HCT116 (cell line): ENCODE measurements at regions not wholly inside any gene's neighbourhood (a gene's known extent, or its start where the extent isn't known, plus 50 kb on each side); places are given as distances from the start of the nearest gene placed in this dataset.

ENCODE experiments used
- ATAC-seq: fragments of 200-7000 bp; cut with Tn5 transposase; 2 replicates; pipeline ENCODE4 v1.9.1; 2020; ENCODE audit warnings: mild to moderate bottlenecking, moderate library complexity
- BruUV-seq: library from RNA; stranded (reverse); fragments of 400-500 nt; replicated peaks from 2 replicates; lab custom pipeline; 2021; lab: Mats Ljungman, UMichigan
- CTCF ChIA-PET: fragments of 300-600 bp; sonication (Branson Sonifier 250); formaldehyde crosslinking; loops from one replicate; lab custom pipeline; 2021; ENCODE audit warnings: antibody characterized with exemption; lab: Charles Lee
- POLR2A ChIA-PET: fragments of 300-600, 350-600 bp; sonication (Branson Sonifier 250); formaldehyde crosslinking; loops from one replicate; lab custom pipeline; 2021; ENCODE audit warnings: antibody characterized with exemption; lab: Charles Lee
- RAD21 ChIA-PET, 2 experiments: fragments of 300-600 bp; sonication (Branson Sonifier 250); formaldehyde crosslinking; loops; one replicate each; lab custom pipeline; 2023; ENCODE audit warnings: low total read pairs in 2 of 2; ENCODE audit not compliant: uncharacterized antibody in 2 of 2, unreplicated experiment in 2 of 2, low non-redundant PET in 1 of 2; lab: Charles Lee
- DNase-seq: peaks from one replicate; pipeline ENCODE4 v3.0.0-alpha.2; 2010; ENCODE audit warnings: low read depth, low spot score
- H2AFZ ChIP-seq: fragments of 200-600 bp; shearing (Covaris generic), sonication (generic); 2 replicates; pipeline ENCODE4 v1.6.1; 2017; ENCODE audit warnings: low read depth, mixed run types, mixed read lengths, antibody characterized with exemption, low read length; ENCODE audit not compliant: poor library complexity, severe bottlenecking
- H3K27ac ChIP-seq: 2 replicates; pipeline ENCODE4 v1.5.1; 2012; ENCODE audit warnings: low read depth, low read length
- H3K27me3 ChIP-seq: fragments of 200-600 bp; sonication (generic); 2 replicates; pipeline ENCODE4 v1.6.1; 2016; ENCODE audit warnings: mixed run types, low read length, mixed read lengths; ENCODE audit not compliant: insufficient read depth
- H3K36me3 ChIP-seq, 2 experiments: fragments of 200-500 bp in 1 of 2; fragments of 200-600 bp in 1 of 2; sonication (Bioruptor generic) in 1 of 2; sonication (generic) in 1 of 2; 2 replicates each; pipeline versions ENCODE4 v1.5.1 to v1.6.1; 2014 to 2016; ENCODE audit warnings: low read length in 2 of 2, inconsistent platforms in 1 of 2, mixed read lengths in 1 of 2, mixed run types in 1 of 2; ENCODE audit not compliant: insufficient read depth in 2 of 2, control insufficient read depth in 1 of 2
- H3K4me1 ChIP-seq, 2 experiments: fragments of 200-600 bp in 1 of 2; sonication (generic) in 1 of 2; 2 replicates each; pipeline versions ENCODE4 v1.5.1 to v1.6.1; 2012 to 2017; ENCODE audit warnings: low read length in 2 of 2, inconsistent platforms in 1 of 2, mild to moderate bottlenecking in 1 of 2, mixed read lengths in 1 of 2, mixed run types in 1 of 2, moderate library complexity in 1 of 2; ENCODE audit not compliant: insufficient read depth in 2 of 2, control insufficient read depth in 1 of 2
- H3K4me2 ChIP-seq: fragments of 200-600 bp; sonication (generic); 2 replicates; pipeline ENCODE4 v1.6.1; 2017; ENCODE audit warnings: mixed run types, low read length, mixed read lengths
- H3K4me3 ChIP-seq, 2 experiments: fragments of 200-600 bp in 1 of 2; sonication (generic) in 1 of 2; replicated peaks in 1 of 2; 2 replicates each; pipeline ENCODE4 v1.5.1; 2011 to 2016; ENCODE audit warnings: low read length in 2 of 2, control low read depth in 1 of 2, low read depth in 1 of 2, mild to moderate bottlenecking in 1 of 2, mixed read lengths in 1 of 2, mixed run types in 1 of 2
- H3K79me2 ChIP-seq: fragments of 200-600 bp; sonication (generic); 2 replicates; pipeline ENCODE4 v1.6.1; 2017; ENCODE audit warnings: mild to moderate bottlenecking, mixed run types, low read length, moderate library complexity, mixed read lengths; ENCODE audit not compliant: insufficient read depth
- H3K9ac ChIP-seq: fragments of 200-600 bp; sonication (generic); 2 replicates; pipeline ENCODE4 v1.6.1; 2016; ENCODE audit warnings: low read length, mixed read lengths
- H3K9me2 ChIP-seq: fragments of 200-600 bp; sonication (generic), shearing (Covaris generic); 2 replicates; pipeline ENCODE4 v1.6.1; 2017; ENCODE audit warnings: mixed run types, mild to moderate bottlenecking, moderate library complexity; ENCODE audit not compliant: insufficient read depth
- H3K9me3 ChIP-seq, 2 experiments: fragments of 200-500 bp in 1 of 2; fragments of 200-600 bp in 1 of 2; sonication (Bioruptor generic) in 1 of 2; sonication (generic) in 1 of 2; 2 replicates each; pipeline ENCODE4 v1.6.1; 2014 to 2017; ENCODE audit warnings: low read length in 2 of 2, mixed read lengths in 2 of 2, inconsistent platforms in 1 of 2, low read depth in 1 of 2, mild to moderate bottlenecking in 1 of 2, mixed run types in 1 of 2, moderate library complexity in 1 of 2; ENCODE audit not compliant: control insufficient read depth in 1 of 2, insufficient read depth in 1 of 2
- H4K20me1 ChIP-seq: fragments of 200-600 bp; sonication (generic), shearing (Covaris generic); 2 replicates; pipeline ENCODE4 v1.6.1; 2017; ENCODE audit warnings: mixed run types, mild to moderate bottlenecking, moderate library complexity; ENCODE audit not compliant: insufficient read depth
- ATF3 ChIP-seq: IDR thresholded peaks from 2 replicates; pipeline ENCODE4 v1.6.1; 2012
- CBX3 ChIP-seq: IDR thresholded peaks from 2 replicates; pipeline ENCODE4 v1.6.1; 2012; ENCODE audit warnings: low read depth
- EGR1 ChIP-seq: IDR thresholded peaks from 2 replicates; pipeline ENCODE4 v1.6.1; 2012; ENCODE audit warnings: low read depth
- ELF1 ChIP-seq: IDR thresholded peaks from 2 replicates; pipeline ENCODE4 v1.6.1; 2012; ENCODE audit warnings: low read depth, borderline replicate concordance
- EZH2 ChIP-seq: fragments of 200-600 bp; sonication (generic); IDR thresholded peaks from 2 replicates; pipeline ENCODE4 v1.6.1; 2017; ENCODE audit warnings: antibody characterized with exemption, mixed run types
- EZH2phosphoT487 ChIP-seq: fragments of 200-600 bp; IDR thresholded peaks from 2 replicates; pipeline ENCODE4 v1.6.1; 2018; ENCODE audit warnings: antibody characterized with exemption, borderline replicate concordance
- FOSL1 ChIP-seq: IDR thresholded peaks from 2 replicates; pipeline ENCODE4 v1.6.1; 2012; ENCODE audit warnings: low read depth
- JUND ChIP-seq: IDR thresholded peaks from 2 replicates; pipeline ENCODE4 v1.6.1; 2012
- MAX ChIP-seq: IDR thresholded peaks from 2 replicates; pipeline ENCODE4 v1.6.1; 2012
- POLR2A ChIP-seq: IDR thresholded peaks from 2 replicates; pipeline ENCODE4 v1.7.0; 2011; ENCODE audit warnings: borderline replicate concordance; ENCODE audit not compliant: insufficient read depth, insufficient read length; ENCODE audit errors: extremely low read depth
- POLR2AphosphoS5 ChIP-seq: IDR thresholded peaks from 2 replicates; pipeline ENCODE4 v1.6.1; 2011; ENCODE audit warnings: mild to moderate bottlenecking, low read depth, low read length, moderate library complexity
- RAD21 ChIP-seq: IDR thresholded peaks from 2 replicates; pipeline ENCODE4 v1.6.1; 2012; ENCODE audit warnings: low read depth, mild to moderate bottlenecking
- SIN3A ChIP-seq: IDR thresholded peaks from 2 replicates; pipeline ENCODE4 v1.6.1; 2012; ENCODE audit warnings: low read depth
- SP1 ChIP-seq: IDR thresholded peaks from 2 replicates; pipeline ENCODE4 v1.6.1; 2012; ENCODE audit warnings: low read depth
- SRF ChIP-seq: IDR thresholded peaks from 2 replicates; pipeline ENCODE4 v1.6.1; 2012; ENCODE audit warnings: low read depth
- ZNF274 ChIP-seq: fragments of 200-500 bp; sonication (Bioruptor generic); IDR thresholded peaks from 2 replicates; pipeline ENCODE4 v1.6.1; 2014; ENCODE audit warnings: mild to moderate bottlenecking, low read depth, low read length, inconsistent platforms
- intact Hi-C: fragments of 100-400 bp; cut with micrococcal nuclease; formaldehyde crosslinking; loops from 2 replicates; pipeline ENCODE4 v1.10.0; 2022
- TF ChIP-seq, protein P1 (sequence below), 3 experiments: fragments of 200-600 bp in 1 of 3; sonication (generic) in 1 of 3; IDR thresholded peaks in 2 of 3; conservative IDR thresholded peaks in 1 of 3; 2 replicates each; pipeline ENCODE4 v1.5.1; 2012 to 2017; ENCODE audit warnings: low read depth in 2 of 3, low read length in 2 of 3, antibody characterized with exemption in 1 of 3, borderline replicate concordance in 1 of 3, control low read depth in 1 of 3, mild to moderate bottlenecking in 1 of 3, mixed read lengths in 1 of 3, mixed run types in 1 of 3, moderate library complexity in 1 of 3; ENCODE audit not compliant: insufficient read depth in 1 of 3
- TF ChIP-seq, protein P2 (sequence below): IDR thresholded peaks from 2 replicates; pipeline ENCODE4 v1.6.1; 2012; ENCODE audit warnings: low read depth

GRCh38 chr4:67160394-67160793, 384.9 kb downstream of the CENPC start:
- DNase-seq = no peak
- Histone ChIP-seq H3K27ac (no peak overlapping the region), H4K20me1 (no peaks in the 10 kb centered on the region), H3K36me3 (no peaks in the 10 kb centered on the region), H3K4me2 (no peak overlapping the region), H3K4me1 (no peaks in the 10 kb centered on the region), H3K27me3 (no peaks in the 10 kb centered on the region), H3K9ac (no peak overlapping the region), H3K9me2 (no peaks in the 10 kb centered on the region; the same call in 1 of the 2 replicates), H3K9me3 (peaks cover 0 to 12% of the 10 kb centered on the region in 2 experiments; a peak in 2 of 4 replicates), H3K79me2 (no peaks in the 10 kb centered on the region), H2AFZ (no peak overlapping the region), H3K4me3 (no peak overlapping the region)
- TF ChIP-seq RAD21 (no peak), MAX (no peak), JUND (no peak), POLR2A (no peak), EGR1 (no peak), SRF (no peak), ATF3 (no peak), SP1 (no peak), POLR2AphosphoS5 (no peak), EZH2phosphoT487 (no peak), ELF1 (no peak), EZH2 (no peak), FOSL1 (no peak), CBX3 (no peak), ZNF274 (no peak), SIN3A (no peak)
- TF ChIP-seq, protein P1, sequence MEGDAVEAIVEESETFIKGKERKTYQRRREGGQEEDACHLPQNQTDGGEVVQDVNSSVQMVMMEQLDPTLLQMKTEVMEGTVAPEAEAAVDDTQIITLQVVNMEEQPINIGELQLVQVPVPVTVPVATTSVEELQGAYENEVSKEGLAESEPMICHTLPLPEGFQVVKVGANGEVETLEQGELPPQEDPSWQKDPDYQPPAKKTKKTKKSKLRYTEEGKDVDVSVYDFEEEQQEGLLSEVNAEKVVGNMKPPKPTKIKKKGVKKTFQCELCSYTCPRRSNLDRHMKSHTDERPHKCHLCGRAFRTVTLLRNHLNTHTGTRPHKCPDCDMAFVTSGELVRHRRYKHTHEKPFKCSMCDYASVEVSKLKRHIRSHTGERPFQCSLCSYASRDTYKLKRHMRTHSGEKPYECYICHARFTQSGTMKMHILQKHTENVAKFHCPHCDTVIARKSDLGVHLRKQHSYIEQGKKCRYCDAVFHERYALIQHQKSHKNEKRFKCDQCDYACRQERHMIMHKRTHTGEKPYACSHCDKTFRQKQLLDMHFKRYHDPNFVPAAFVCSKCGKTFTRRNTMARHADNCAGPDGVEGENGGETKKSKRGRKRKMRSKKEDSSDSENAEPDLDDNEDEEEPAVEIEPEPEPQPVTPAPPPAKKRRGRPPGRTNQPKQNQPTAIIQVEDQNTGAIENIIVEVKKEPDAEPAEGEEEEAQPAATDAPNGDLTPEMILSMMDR (IDR thresholded peaks at IDR 0.05 in 2 of 3, conservative IDR thresholded peaks at IDR 0.05 in 1 of 3; ENCODE audit: borderline replicate concordance in 1 of 3, insufficient read depth in 1 of 3, low read depth in 2 of 3, low read length in 2 of 3) = no peak
- TF ChIP-seq, protein P2, sequence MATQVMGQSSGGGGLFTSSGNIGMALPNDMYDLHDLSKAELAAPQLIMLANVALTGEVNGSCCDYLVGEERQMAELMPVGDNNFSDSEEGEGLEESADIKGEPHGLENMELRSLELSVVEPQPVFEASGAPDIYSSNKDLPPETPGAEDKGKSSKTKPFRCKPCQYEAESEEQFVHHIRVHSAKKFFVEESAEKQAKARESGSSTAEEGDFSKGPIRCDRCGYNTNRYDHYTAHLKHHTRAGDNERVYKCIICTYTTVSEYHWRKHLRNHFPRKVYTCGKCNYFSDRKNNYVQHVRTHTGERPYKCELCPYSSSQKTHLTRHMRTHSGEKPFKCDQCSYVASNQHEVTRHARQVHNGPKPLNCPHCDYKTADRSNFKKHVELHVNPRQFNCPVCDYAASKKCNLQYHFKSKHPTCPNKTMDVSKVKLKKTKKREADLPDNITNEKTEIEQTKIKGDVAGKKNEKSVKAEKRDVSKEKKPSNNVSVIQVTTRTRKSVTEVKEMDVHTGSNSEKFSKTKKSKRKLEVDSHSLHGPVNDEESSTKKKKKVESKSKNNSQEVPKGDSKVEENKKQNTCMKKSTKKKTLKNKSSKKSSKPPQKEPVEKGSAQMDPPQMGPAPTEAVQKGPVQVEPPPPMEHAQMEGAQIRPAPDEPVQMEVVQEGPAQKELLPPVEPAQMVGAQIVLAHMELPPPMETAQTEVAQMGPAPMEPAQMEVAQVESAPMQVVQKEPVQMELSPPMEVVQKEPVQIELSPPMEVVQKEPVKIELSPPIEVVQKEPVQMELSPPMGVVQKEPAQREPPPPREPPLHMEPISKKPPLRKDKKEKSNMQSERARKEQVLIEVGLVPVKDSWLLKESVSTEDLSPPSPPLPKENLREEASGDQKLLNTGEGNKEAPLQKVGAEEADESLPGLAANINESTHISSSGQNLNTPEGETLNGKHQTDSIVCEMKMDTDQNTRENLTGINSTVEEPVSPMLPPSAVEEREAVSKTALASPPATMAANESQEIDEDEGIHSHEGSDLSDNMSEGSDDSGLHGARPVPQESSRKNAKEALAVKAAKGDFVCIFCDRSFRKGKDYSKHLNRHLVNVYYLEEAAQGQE = no peak
- ATAC-seq = no peak
- ChIA-PET CTCF (no interaction called here), RAD21 (no interaction called here), POLR2A (no interaction called here)
- intact Hi-C loops = no loop called here
- BruUV-seq = no TSS peak
